HCT116 (cell line): ENCODE measurements at regions not wholly inside any gene's neighbourhood (a gene's known extent, or its start where the extent isn't known, plus 50 kb on each side); places are given as distances from the start of the nearest gene placed in this dataset.

Experiments used
- POLR2A ChIP-seq: IDR thresholded peaks from 2 replicates; pipeline ENCODE4 v1.7.0; 2011; ENCODE audit warnings: borderline replicate concordance; ENCODE audit not compliant: insufficient read depth, insufficient read length; ENCODE audit errors: extremely low read depth
- SIN3A ChIP-seq: IDR thresholded peaks from 2 replicates; pipeline ENCODE4 v1.6.1; 2012; ENCODE audit warnings: low read depth
- TF ChIP-seq, protein P1 (sequence below), 3 experiments: fragments of 200-600 bp in 1 of 3; sonication (generic) in 1 of 3; IDR thresholded peaks in 2 of 3; conservative IDR thresholded peaks in 1 of 3; 2 replicates each; pipeline ENCODE4 v1.5.1; 2012 to 2017; ENCODE audit warnings: low read depth in 2 of 3, low read length in 2 of 3, antibody characterized with exemption in 1 of 3, borderline replicate concordance in 1 of 3, control low read depth in 1 of 3, mild to moderate bottlenecking in 1 of 3, mixed read lengths in 1 of 3, mixed run types in 1 of 3, moderate library complexity in 1 of 3; ENCODE audit not compliant: insufficient read depth in 1 of 3

GRCh38 chr5:61701877-61702602 is 370.0 kb downstream of the ZSWIM6 start:
- no peak for TF ChIP-seq POLR2A
- TF ChIP-seq, protein P1, sequence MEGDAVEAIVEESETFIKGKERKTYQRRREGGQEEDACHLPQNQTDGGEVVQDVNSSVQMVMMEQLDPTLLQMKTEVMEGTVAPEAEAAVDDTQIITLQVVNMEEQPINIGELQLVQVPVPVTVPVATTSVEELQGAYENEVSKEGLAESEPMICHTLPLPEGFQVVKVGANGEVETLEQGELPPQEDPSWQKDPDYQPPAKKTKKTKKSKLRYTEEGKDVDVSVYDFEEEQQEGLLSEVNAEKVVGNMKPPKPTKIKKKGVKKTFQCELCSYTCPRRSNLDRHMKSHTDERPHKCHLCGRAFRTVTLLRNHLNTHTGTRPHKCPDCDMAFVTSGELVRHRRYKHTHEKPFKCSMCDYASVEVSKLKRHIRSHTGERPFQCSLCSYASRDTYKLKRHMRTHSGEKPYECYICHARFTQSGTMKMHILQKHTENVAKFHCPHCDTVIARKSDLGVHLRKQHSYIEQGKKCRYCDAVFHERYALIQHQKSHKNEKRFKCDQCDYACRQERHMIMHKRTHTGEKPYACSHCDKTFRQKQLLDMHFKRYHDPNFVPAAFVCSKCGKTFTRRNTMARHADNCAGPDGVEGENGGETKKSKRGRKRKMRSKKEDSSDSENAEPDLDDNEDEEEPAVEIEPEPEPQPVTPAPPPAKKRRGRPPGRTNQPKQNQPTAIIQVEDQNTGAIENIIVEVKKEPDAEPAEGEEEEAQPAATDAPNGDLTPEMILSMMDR (IDR thresholded peaks at IDR 0.05 in 2 of 3, conservative IDR thresholded peaks at IDR 0.05 in 1 of 3; ENCODE audit: borderline replicate concordance in 1 of 3, insufficient read depth in 1 of 3, low read depth in 2 of 3, low read length in 2 of 3) = no peak
- TF ChIP-seq SIN3A = no peak
